ENCODE measurements at regions not wholly inside any gene's neighbourhood (a gene's known extent, or its start where the extent isn't known, plus 50 kb on each side); places are given as distances from the start of the nearest gene placed in this dataset.

DNA sequence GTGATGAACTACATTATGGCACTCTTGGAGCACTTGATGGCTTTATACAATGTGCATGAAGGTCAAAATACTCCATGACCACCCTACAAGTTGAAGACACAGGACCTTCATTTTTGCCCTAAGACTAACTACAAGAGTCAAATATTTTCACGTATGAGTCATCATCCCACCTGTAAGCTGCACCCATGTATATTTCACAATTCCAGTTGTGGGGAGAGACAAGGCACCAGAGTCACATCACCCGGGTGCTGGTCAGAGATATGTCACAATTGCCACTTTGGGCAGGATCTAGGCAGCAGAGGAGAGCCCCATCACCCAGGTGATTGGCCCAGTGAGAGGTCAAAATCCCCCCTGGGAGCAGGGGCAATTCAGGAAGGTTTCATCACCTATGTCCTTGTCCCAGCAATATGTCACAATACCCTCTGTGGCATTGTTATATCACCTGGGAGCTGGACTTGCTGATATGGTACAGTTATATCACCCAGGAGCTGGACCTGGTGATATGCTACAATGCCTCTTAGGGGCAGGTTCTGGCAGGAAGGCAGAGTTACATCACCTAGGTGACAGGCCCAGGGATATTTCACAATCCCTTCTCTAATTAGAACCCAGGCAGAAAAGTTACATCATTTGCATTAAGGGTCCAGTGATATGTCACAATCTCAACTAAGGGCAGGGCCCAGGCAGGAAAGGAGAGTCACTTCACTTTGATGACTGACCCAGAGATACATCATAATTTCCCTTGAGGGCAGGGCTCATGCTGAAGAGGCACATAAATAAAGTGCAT lies 1839.2 kb downstream of the TP53TG3F start:
- DNase-seq (ENCODE audit: low spot score) = no peak
- TF ChIP-seq, protein P1, sequence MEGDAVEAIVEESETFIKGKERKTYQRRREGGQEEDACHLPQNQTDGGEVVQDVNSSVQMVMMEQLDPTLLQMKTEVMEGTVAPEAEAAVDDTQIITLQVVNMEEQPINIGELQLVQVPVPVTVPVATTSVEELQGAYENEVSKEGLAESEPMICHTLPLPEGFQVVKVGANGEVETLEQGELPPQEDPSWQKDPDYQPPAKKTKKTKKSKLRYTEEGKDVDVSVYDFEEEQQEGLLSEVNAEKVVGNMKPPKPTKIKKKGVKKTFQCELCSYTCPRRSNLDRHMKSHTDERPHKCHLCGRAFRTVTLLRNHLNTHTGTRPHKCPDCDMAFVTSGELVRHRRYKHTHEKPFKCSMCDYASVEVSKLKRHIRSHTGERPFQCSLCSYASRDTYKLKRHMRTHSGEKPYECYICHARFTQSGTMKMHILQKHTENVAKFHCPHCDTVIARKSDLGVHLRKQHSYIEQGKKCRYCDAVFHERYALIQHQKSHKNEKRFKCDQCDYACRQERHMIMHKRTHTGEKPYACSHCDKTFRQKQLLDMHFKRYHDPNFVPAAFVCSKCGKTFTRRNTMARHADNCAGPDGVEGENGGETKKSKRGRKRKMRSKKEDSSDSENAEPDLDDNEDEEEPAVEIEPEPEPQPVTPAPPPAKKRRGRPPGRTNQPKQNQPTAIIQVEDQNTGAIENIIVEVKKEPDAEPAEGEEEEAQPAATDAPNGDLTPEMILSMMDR (IDR thresholded peaks at IDR 0.05; ENCODE audit: extremely low read depth, missing control alignments) = no peak

DNA sequence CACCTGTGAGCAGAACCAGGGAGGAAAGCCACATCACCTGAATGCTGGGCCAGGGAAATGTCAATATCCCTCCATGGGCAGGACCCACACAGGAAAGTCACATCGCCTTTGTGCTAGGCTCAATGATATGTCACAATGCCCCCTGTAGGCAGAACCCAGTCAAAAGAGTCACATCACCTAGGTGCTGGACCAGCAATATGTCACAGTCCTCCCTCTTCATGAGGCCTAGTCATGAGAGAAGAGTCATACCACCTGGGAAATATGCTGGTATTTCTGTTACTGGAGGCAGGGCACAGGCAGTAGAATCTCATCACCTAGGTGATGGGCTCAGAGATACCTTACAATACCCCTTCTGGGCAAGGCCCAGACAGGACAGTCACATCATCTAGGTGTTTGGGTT lies 1843.4 kb downstream of the TP53TG3F start:
- no peak for DNase-seq (ENCODE audit: low spot score)
- TF ChIP-seq, protein P1 (IDR thresholded peaks at IDR 0.05; ENCODE audit: extremely low read depth, missing control alignments) = no peak

DNA sequence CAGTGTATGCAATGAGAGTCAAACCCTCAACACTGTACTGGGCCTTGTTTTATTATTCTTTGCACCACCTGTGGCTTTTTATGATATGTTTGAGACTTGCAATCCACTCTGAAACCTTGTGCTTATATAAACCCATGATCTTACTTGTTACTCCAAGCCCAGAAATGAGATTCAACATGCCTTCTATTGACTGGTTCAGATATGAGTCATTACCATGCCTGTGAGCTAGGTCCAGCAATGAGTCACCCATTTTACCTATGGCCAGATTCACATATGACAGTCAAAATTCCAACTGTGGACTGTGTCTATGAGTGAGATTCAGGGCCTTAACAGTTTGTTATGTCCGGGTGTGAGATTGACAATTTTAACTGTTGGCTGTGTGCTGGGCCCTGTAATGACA lies 1846.1 kb downstream of the TP53TG3F start:
- DNase-seq (ENCODE audit: low spot score) = no peak
- TF ChIP-seq, protein P1 (IDR thresholded peaks at IDR 0.05; ENCODE audit: extremely low read depth, missing control alignments) = no peak

DNA sequence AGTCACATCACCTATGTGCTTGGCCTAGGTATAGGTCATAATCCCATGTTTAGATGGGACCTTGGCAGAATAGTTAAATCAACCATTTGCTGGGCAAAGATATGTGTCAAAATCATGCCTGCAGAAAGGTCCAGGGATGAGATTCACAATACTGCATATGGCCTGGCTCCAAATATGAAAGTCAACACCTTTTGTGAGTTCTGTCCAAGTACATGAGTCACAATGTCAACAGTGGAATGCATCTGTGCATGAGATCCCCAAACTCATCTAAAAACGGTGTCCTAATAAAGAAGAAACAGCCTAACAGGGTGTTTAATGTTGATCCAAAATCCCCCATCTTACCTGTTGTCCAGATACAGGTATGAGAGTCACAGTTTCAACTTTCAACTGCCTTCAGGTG lies 1847.5 kb downstream of the TP53TG3F start:
- TF ChIP-seq, protein P1 (IDR thresholded peaks at IDR 0.05; ENCODE audit: extremely low read depth, missing control alignments) = no peak
- no peak for DNase-seq (ENCODE audit: low spot score)

DNA sequence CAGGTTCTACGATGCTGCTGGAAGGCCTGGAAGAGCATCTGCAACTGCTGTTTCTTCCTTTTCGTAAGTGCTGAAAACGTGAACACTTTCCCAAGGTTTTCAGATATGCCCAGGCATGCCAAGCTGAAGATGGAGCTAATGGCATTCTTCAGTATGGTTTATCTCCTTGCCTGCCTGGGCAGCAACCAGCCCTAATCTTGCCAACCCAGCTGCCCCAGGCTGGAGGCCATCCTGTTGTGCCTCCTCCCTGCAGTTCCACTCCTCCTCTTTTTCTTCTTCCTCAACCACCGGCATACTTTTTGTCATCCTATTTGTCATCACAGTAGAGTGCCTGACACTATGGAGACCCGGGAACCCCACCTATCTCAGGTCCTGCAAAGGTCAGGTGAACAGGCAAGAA lies 1849.3 kb downstream of the TP53TG3F start:
- no peak for DNase-seq (ENCODE audit: low spot score)
- TF ChIP-seq, protein P1 (IDR thresholded peaks at IDR 0.05; ENCODE audit: extremely low read depth, missing control alignments) = no peak

DNA sequence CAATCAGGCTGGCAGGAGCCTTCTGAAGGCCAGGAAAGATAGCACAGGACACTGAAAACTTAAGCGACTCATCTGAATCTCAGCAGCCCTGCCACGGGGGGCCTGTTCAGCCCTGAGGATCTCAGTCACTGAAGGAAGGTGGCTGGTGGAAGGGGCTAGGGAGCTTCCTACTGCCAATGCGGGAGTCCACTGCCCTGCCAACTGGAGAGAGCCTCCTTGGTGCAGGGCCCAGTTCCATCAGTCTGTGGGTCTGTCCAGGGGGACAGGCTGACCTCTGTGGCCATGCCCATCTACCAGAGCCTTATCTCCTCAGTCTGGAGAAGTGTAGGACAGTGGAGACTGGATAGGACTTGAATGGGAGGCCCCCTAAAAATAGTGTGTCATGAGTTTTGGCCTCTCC lies 1851.6 kb downstream of the TP53TG3F start:
- TF ChIP-seq, protein P1 (IDR thresholded peaks at IDR 0.05; ENCODE audit: extremely low read depth, missing control alignments) = no peak
- DNase-seq (ENCODE audit: low spot score) = no peak

DNA sequence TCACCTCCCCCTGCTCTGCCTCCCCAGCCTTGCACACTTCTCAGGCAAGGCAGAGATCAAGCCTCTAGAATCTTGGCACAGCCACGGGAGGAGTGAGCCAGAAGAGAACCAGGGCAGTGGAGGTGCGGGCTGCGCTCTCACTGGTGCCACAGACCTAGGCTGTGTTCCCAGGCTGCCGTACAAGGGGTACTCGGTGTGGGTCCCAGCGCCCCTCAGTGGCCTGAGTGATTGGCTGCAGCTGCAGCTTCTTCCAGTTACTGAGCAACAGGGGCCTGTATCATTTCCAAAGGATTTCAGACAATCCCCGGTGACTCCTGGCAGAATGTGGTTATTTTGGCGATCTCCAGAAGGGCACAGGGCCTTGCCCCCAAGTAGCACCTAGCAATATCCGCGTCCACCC lies 1852.1 kb downstream of the TP53TG3F start:
- no peak for DNase-seq (ENCODE audit: low spot score)
- TF ChIP-seq, protein P1 (IDR thresholded peaks at IDR 0.05; ENCODE audit: extremely low read depth, missing control alignments) = no peak
